Lung (tissue), 11 donors: ENCODE measurements at regions not wholly inside any gene's neighbourhood (a gene's known extent, or its start where the extent isn't known, plus 50 kb on each side); places are given as distances from the start of the nearest gene placed in this dataset.
A peak's percentile ranks its signal among the peaks of the same experiment; 100 is the strongest.

Experiments
- ATAC-seq: fragments of 200-7000 bp; cut with Tn5 transposase; one replicate; pipeline ENCODE4 v1.9.1; 2020; ENCODE audit warnings: moderate number of reproducible peaks; ENCODE audit not compliant: insufficient read depth, low FRiP score
- DNase-seq, 3 donors: peaks; one replicate each; pipeline ENCODE4 v3.0.0-alpha.2; 2013 to 2017
- H3K27ac ChIP-seq, 2 donors: one replicate each; pipeline ENCODE4 v1.5.1; 2013; ENCODE audit warnings: mild to moderate bottlenecking in 2 of 2, moderate library complexity in 2 of 2, control low read depth in 1 of 2, inconsistent platforms in 1 of 2, low read depth in 1 of 2, low read length in 1 of 2
- H3K27me3 ChIP-seq, 3 donors: one replicate each; pipeline ENCODE4 v1.5.1; 2013; ENCODE audit warnings: low read length in 2 of 3; ENCODE audit not compliant: control insufficient read depth in 3 of 3, insufficient read depth in 3 of 3
- H3K36me3 ChIP-seq, 4 donors: one replicate each; pipeline ENCODE4 v1.5.1; 2013; ENCODE audit warnings: low read length in 4 of 4, mild to moderate bottlenecking in 1 of 4, moderate library complexity in 1 of 4; ENCODE audit not compliant: control insufficient read depth in 4 of 4, insufficient read depth in 4 of 4
- H3K4me1 ChIP-seq, 5 donors: one replicate each; pipeline ENCODE4 v1.5.1; 2013; ENCODE audit warnings: low read length in 5 of 5, mild to moderate bottlenecking in 2 of 5, moderate library complexity in 1 of 5; ENCODE audit not compliant: control insufficient read depth in 5 of 5, insufficient read depth in 5 of 5
- H3K4me3 ChIP-seq: one replicate; pipeline ENCODE4 v1.5.1; 2013; ENCODE audit warnings: mild to moderate bottlenecking, control low read depth, moderate library complexity
- H3K9ac ChIP-seq, 2 donors: one replicate each; pipeline ENCODE4 v1.5.1; 2013; ENCODE audit warnings: low read length in 2 of 2, control low read depth in 1 of 2; ENCODE audit not compliant: insufficient read depth in 1 of 2
- H3K9me3 ChIP-seq, 4 donors: one replicate each; pipeline ENCODE4 v1.5.1; 2013; ENCODE audit warnings: low read length in 3 of 4, mild to moderate bottlenecking in 1 of 4, moderate library complexity in 1 of 4; ENCODE audit not compliant: control insufficient read depth in 4 of 4, insufficient read depth in 3 of 4
- CTCF ChIP-seq: IDR thresholded peaks from 2 replicates; pipeline ENCODE4 v1.5.1; 2012; ENCODE audit warnings: mild to moderate bottlenecking; ENCODE audit errors: control extremely low read depth, extremely low read depth
- WGBS, 2 donors: extraction: QIAGEN DNeasy Blood & Tissue Kit; methylation state at CpG; one replicate each; pipeline ENCODE4 v1.1.7; 2013; 5-methylcytosine and 5-hydroxymethylcytosine counted together
- donor health status: control.
- donor health status: control.
- donor health status: Bipolar disorder and iron deficiency.
- donor health status: healthy.
- donor health status: DM: yes; HTN: yes; CAD: no.

DNA sequence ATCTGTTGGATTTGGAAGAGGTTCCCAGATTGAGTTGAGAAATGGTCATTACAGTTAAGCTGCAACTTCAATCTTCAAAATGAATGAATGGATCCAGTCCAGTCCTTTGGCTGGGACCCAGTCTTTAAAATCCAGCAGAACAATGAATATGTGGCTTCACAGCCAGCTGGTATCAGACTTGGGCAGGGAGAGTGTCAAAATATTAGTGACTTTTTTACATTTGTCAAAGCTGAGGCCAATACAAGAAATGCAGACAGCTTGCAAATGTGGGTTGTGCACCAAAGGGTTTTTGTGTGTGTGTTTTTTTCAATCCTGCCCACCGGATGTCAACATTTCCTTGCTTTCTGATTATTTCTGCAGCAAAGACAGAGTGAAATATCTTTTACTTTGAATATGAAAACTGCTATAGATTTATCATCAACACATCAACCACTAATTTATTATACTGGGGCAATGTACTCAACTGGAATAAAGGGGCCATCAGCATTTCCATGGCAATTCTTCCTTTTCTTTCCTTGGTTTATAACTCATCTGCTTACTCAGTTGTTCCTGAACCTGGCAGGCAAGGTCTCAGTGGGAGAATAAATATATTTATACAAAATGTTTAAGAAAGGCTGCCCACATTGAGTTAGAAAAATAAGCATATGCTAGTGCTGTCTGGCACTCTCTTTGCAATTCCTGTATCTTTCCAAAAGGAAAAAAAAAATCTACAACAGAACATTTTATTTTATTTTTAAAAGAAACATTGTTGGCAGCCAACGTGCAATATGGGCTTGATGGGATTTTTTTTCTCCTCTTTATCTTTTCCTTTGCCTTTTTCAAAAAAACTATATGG lies 491.6 kb upstream of the C1orf87 start:
- no peak overlapping the region for H3K4me3 ChIP-seq
- WGBS, 2 donors, result 32 to 46% methylated on average over 2 of the region's 2 CpGs
- H3K27me3 ChIP-seq, result no peaks in the 10 kb centered on the region
- H3K36me3 ChIP-seq, result no peaks in the 10 kb centered on the region
- ATAC-seq (no peak), DNase-seq (peak; percentile 66 to 95 (median 92))
- H3K9ac ChIP-seq, result no peak overlapping the region
- TF ChIP-seq CTCF, result no peak
- H3K27ac ChIP-seq, result no peak overlapping the region
- H3K4me1 ChIP-seq, result peaks cover 0 to 42% (median 0%) of the 10 kb centered on the region in 5 donors
- no peaks in the 10 kb centered on the region for H3K9me3 ChIP-seq

- Histone ChIP-seq H3K9ac (no peak overlapping the region), H3K9me3 (no peaks in the 10 kb centered on the region), H3K27me3 (no peaks in the 10 kb centered on the region), H3K4me3 (no peak overlapping the region), H3K36me3 (no peaks in the 10 kb centered on the region), H3K4me1 (peaks cover 0 to 42% (median 0%) of the 10 kb centered on the region in 5 donors), H3K27ac (no peak overlapping the region)
- DNase-seq, result peak; percentile 44 to 96 (median 96)
- 86 to 87% methylated on average over 4 of the region's 4 CpGs for WGBS, 2 donors
- ATAC-seq, result no peak
- no peak for TF ChIP-seq CTCF
Observed at GRCh38 chr1:60563777-60564535, 490.4 kb upstream of the C1orf87 start.

GRCh38 chr1:60562740-60563139 lies 489.2 kb upstream of the C1orf87 start:
- 80 to 83% methylated on average over 5 of the region's 5 CpGs for WGBS, 2 donors
- no peaks in the 10 kb centered on the region for H3K36me3 ChIP-seq
- H3K9me3 ChIP-seq, result no peaks in the 10 kb centered on the region
- no peak overlapping the region for H3K4me3 ChIP-seq
- H3K27me3 ChIP-seq, result no peaks in the 10 kb centered on the region
- ATAC-seq, result no peak
- peak in 2 of 3 donors; percentile 57 to 71 for DNase-seq
- peaks cover 0 to 42% (median 0%) of the 10 kb centered on the region in 5 donors for H3K4me1 ChIP-seq
- TF ChIP-seq CTCF, result no peak
- no peak overlapping the region for H3K9ac ChIP-seq
- no peak overlapping the region for H3K27ac ChIP-seq
